ENCODE measurements at regions not wholly inside any gene's neighbourhood (a gene's known extent, or its start where the extent isn't known, plus 50 kb on each side); places are given as distances from the start of the nearest gene placed in this dataset.

DNA sequence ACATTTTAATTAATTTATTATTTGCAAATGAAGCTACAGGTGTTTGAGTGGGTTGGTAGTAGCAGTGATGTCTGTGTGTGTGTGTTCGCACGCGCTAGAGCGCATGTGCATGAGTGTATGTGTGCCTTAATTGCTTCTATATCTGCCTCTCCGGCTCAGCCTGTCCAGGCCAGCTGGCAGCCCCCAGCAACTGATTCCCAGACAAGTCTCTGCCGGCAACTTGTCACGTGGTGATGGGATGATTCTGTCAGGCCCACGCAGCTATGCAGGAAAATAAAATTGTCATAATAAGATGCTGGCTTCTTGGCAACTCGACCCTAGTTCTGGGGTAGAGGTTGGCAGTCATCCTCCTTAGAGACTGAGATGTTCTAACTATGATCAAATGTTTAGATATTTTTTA, 712.8 kb upstream of the SOX9 start:
- H3K4me1 ChIP-seq (ENCODE audit: insufficient read depth, low read length, poor library complexity, severe bottlenecking): no peaks in the 10 kb centered on the region
- no peaks in the 10 kb centered on the region for H3K36me3 ChIP-seq (ENCODE audit: insufficient read depth, low read length, poor library complexity, severe bottlenecking)
- CTCF ChIA-PET: no interaction called here
- BruUV-seq (replicated peaks): no TSS peak
- H3K27me3 ChIP-seq (replicated peaks; ENCODE audit: insufficient read depth, low read depth, low read length, poor library complexity): no peaks in the 10 kb centered on the region
- POLR2A ChIA-PET (ENCODE audit: low non-redundant PET): no interaction called here
- no peak for DNase-seq (ENCODE audit: low spot score)
- no peak overlapping the region for H3K27ac ChIP-seq (ENCODE audit: low read depth, low read length, poor library complexity, severe bottlenecking)
- no peak overlapping the region for H3K4me3 ChIP-seq (ENCODE audit: low read depth, low read length, poor library complexity, severe bottlenecking)
- no peaks in the 10 kb centered on the region for H3K9me3 ChIP-seq (ENCODE audit: low read depth, low read length, poor library complexity, severe bottlenecking)
- TF ChIP-seq, protein P1, sequence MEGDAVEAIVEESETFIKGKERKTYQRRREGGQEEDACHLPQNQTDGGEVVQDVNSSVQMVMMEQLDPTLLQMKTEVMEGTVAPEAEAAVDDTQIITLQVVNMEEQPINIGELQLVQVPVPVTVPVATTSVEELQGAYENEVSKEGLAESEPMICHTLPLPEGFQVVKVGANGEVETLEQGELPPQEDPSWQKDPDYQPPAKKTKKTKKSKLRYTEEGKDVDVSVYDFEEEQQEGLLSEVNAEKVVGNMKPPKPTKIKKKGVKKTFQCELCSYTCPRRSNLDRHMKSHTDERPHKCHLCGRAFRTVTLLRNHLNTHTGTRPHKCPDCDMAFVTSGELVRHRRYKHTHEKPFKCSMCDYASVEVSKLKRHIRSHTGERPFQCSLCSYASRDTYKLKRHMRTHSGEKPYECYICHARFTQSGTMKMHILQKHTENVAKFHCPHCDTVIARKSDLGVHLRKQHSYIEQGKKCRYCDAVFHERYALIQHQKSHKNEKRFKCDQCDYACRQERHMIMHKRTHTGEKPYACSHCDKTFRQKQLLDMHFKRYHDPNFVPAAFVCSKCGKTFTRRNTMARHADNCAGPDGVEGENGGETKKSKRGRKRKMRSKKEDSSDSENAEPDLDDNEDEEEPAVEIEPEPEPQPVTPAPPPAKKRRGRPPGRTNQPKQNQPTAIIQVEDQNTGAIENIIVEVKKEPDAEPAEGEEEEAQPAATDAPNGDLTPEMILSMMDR (conservative IDR thresholded peaks at IDR 0.05; ENCODE audit: low read depth, low read length): no peak
- no peak for TF ChIP-seq EZH2 (IDR thresholded peaks at IDR 0.05; ENCODE audit: borderline replicate concordance, low read depth, low read length, poor library complexity, severe bottlenecking)
- intact Hi-C loops (cut with micrococcal nuclease; ENCODE audit: unreplicated experiment): no loop called here

DNA sequence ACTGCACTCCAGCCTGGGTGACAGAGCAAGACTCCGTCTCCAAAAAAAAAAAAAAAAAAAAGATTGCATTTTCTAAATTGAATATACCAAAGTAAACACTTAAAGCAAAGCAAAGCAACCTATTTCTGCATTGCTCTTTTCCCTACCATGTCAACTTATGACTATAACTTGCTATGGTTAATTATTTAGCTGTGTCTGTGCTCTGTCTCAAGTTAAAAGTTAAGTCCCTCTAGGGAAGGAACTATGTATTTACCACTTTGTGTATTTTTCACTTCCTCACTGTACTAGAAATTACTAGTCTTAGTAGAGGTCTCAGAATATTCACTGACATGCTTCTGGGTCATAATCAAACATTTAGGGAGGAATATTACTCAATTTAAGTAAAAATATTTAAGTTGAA, 711.7 kb upstream of the SOX9 start:
- TF ChIP-seq, protein P1 (conservative IDR thresholded peaks at IDR 0.05; ENCODE audit: low read depth, low read length): no peak
- no peak for TF ChIP-seq EZH2 (IDR thresholded peaks at IDR 0.05; ENCODE audit: borderline replicate concordance, low read depth, low read length, poor library complexity, severe bottlenecking)
- no peak for DNase-seq (ENCODE audit: low spot score)
- POLR2A ChIA-PET (ENCODE audit: low non-redundant PET): no interaction called here
- Histone ChIP-seq H3K36me3 (ENCODE audit: insufficient read depth, low read length, poor library complexity, severe bottlenecking) (no peaks in the 10 kb centered on the region), H3K27me3 (replicated peaks; ENCODE audit: insufficient read depth, low read depth, low read length, poor library complexity) (no peaks in the 10 kb centered on the region), H3K9me3 (ENCODE audit: low read depth, low read length, poor library complexity, severe bottlenecking) (no peaks in the 10 kb centered on the region), H3K27ac (ENCODE audit: low read depth, low read length, poor library complexity, severe bottlenecking) (no peak overlapping the region), H3K4me1 (ENCODE audit: insufficient read depth, low read length, poor library complexity, severe bottlenecking) (no peaks in the 10 kb centered on the region), H3K4me3 (ENCODE audit: low read depth, low read length, poor library complexity, severe bottlenecking) (no peak overlapping the region)
- BruUV-seq (replicated peaks): no TSS peak
- intact Hi-C loops (cut with micrococcal nuclease; ENCODE audit: unreplicated experiment): no loop called here
- CTCF ChIA-PET: no interaction called here

DNA sequence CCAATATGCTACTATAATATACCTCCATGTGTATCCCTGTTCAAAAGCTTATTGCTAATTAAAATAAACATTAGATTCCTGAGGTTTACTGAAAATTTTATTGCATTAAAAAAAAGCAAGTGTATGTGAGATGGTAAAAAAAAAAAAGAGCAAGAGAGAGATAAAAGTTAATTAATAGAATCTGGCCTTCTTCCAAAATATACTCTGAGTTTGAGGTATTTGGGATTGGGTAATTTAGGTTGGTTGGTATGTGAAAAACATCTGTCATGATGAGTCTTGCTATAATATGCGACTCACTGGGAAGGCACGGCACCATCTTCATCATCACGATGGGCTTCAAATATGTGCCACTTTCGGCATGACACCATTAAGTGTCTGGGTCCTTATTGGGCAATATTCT, 711.1 kb upstream of the SOX9 start:
- no TSS peak for BruUV-seq (replicated peaks)
- POLR2A ChIA-PET (ENCODE audit: low non-redundant PET): no interaction called here

More for the DNA sequence above, 711.1 kb upstream of the SOX9 start:
- Histone ChIP-seq H3K4me3 (ENCODE audit: low read depth, low read length, poor library complexity, severe bottlenecking) (no peak overlapping the region), H3K36me3 (ENCODE audit: insufficient read depth, low read length, poor library complexity, severe bottlenecking) (no peaks in the 10 kb centered on the region), H3K27me3 (replicated peaks; ENCODE audit: insufficient read depth, low read depth, low read length, poor library complexity) (no peaks in the 10 kb centered on the region), H3K27ac (ENCODE audit: low read depth, low read length, poor library complexity, severe bottlenecking) (no peak overlapping the region), H3K9me3 (ENCODE audit: low read depth, low read length, poor library complexity, severe bottlenecking) (no peaks in the 10 kb centered on the region), H3K4me1 (ENCODE audit: insufficient read depth, low read length, poor library complexity, severe bottlenecking) (no peaks in the 10 kb centered on the region)
- CTCF ChIA-PET: no interaction called here
- intact Hi-C loops (cut with micrococcal nuclease; ENCODE audit: unreplicated experiment): no loop called here
- no peak for DNase-seq (ENCODE audit: low spot score)
- TF ChIP-seq, protein P1 (conservative IDR thresholded peaks at IDR 0.05; ENCODE audit: low read depth, low read length): no peak
- no peak for TF ChIP-seq EZH2 (IDR thresholded peaks at IDR 0.05; ENCODE audit: borderline replicate concordance, low read depth, low read length, poor library complexity, severe bottlenecking)
